Liver (tissue), 8 donors: ENCODE measurements at regions not wholly inside any gene's neighbourhood (a gene's known extent, or its start where the extent isn't known, plus 50 kb on each side); places are given as distances from the start of the nearest gene placed in this dataset.

Experiments used
- DNase-seq: peaks from one replicate; pipeline ENCODE4 v3.0.0-alpha.2; 2017; ENCODE audit warnings: low spot score
- H3K27ac ChIP-seq, 2 donors: one replicate each; pipeline ENCODE4 v1.7.0; 2013; ENCODE audit warnings: inconsistent platforms in 2 of 2, low read length in 2 of 2, control low read depth in 1 of 2, low read depth in 1 of 2, mild to moderate bottlenecking in 1 of 2
- H3K27me3 ChIP-seq, 4 donors: one replicate each; pipeline versions ENCODE4 v1.6.1 to v1.7.0; 2013; ENCODE audit warnings: low read length in 3 of 4, inconsistent platforms in 1 of 4, mild to moderate bottlenecking in 1 of 4, moderate library complexity in 1 of 4; ENCODE audit not compliant: control insufficient read depth in 4 of 4, insufficient read depth in 4 of 4
- H3K36me3 ChIP-seq, 4 donors: one replicate each; pipeline versions ENCODE4 v1.6.1 to v1.7.0; 2013; ENCODE audit warnings: low read length in 3 of 4, mild to moderate bottlenecking in 3 of 4, low read depth in 1 of 4, moderate library complexity in 1 of 4; ENCODE audit not compliant: control insufficient read depth in 4 of 4, insufficient read depth in 3 of 4
- H3K4me1 ChIP-seq, 4 donors: one replicate each; pipeline versions ENCODE4 v1.6.1 to v1.7.0; 2013; ENCODE audit warnings: low read length in 3 of 4, mild to moderate bottlenecking in 3 of 4, moderate library complexity in 1 of 4; ENCODE audit not compliant: control insufficient read depth in 4 of 4, insufficient read depth in 4 of 4
- H3K4me3 ChIP-seq, 3 donors: one replicate each; pipeline versions ENCODE4 v1.6.1 to v1.7.0; 2013; ENCODE audit warnings: low read length in 3 of 3, control low read depth in 1 of 3, low read depth in 1 of 3, mild to moderate bottlenecking in 1 of 3
- H3K9ac ChIP-seq, 2 donors: one replicate each; pipeline ENCODE4 v1.7.0; 2013; ENCODE audit warnings: low read length in 2 of 2, mild to moderate bottlenecking in 2 of 2, moderate library complexity in 2 of 2, control low read depth in 1 of 2, low read depth in 1 of 2
- H3K9me3 ChIP-seq, 4 donors: one replicate each; pipeline versions ENCODE4 v1.6.1 to v1.7.0; 2013; ENCODE audit warnings: low read length in 3 of 4; ENCODE audit not compliant: control insufficient read depth in 4 of 4
- ATF3 ChIP-seq: IDR thresholded peaks from 2 replicates; pipeline ENCODE4 v1.6.1; 2016; ENCODE audit warnings: antibody characterized with exemption
- CTCF ChIP-seq: fragments of 150-350 bp; IDR thresholded peaks from 2 replicates; pipeline ENCODE4 v1.5.1; 2017; ENCODE audit warnings: improper control_type of control experiment, low read depth, low read length; ENCODE audit not compliant: missing input control
- EGR1 ChIP-seq, 2 donors: IDR thresholded peaks; 2 replicates each; pipeline ENCODE4 v1.6.1; 2016 to 2018; ENCODE audit warnings: antibody characterized with exemption in 2 of 2, low read depth in 2 of 2
- FOXA1 ChIP-seq: IDR thresholded peaks from 2 replicates; pipeline ENCODE4 v1.6.1; 2016; ENCODE audit warnings: antibody characterized with exemption
- FOXA2 ChIP-seq: IDR thresholded peaks from 2 replicates; pipeline ENCODE4 v1.6.1; 2016; ENCODE audit warnings: antibody characterized with exemption
- GABPA ChIP-seq, 2 donors: IDR thresholded peaks in 1 of 2; conservative IDR thresholded peaks in 1 of 2; 2 replicates each; pipeline ENCODE4 v1.6.1; 2016; ENCODE audit warnings: antibody characterized with exemption in 2 of 2, mild to moderate bottlenecking in 1 of 2, moderate library complexity in 1 of 2
- HNF4A ChIP-seq, 2 donors: conservative IDR thresholded peaks; 2 replicates each; pipeline ENCODE4 v1.6.1; 2016; ENCODE audit warnings: antibody characterized with exemption in 2 of 2, mild to moderate bottlenecking in 2 of 2
- HNF4G ChIP-seq: IDR thresholded peaks from 2 replicates; pipeline ENCODE4 v1.6.1; 2016; ENCODE audit warnings: antibody characterized with exemption
- JUND ChIP-seq, 2 donors: IDR thresholded peaks; 2 replicates each; pipeline ENCODE4 v1.6.1; 2016; ENCODE audit warnings: antibody characterized with exemption in 2 of 2
- MAX ChIP-seq: IDR thresholded peaks from 2 replicates; pipeline ENCODE4 v1.6.1; 2016; ENCODE audit warnings: antibody characterized with exemption
- NR2F2 ChIP-seq: IDR thresholded peaks from 2 replicates; pipeline ENCODE4 v1.6.1; 2016; ENCODE audit warnings: antibody characterized with exemption
- RAD21 ChIP-seq, 2 donors: IDR thresholded peaks; 2 replicates each; pipeline ENCODE4 v1.6.1; 2016; ENCODE audit warnings: antibody characterized with exemption in 2 of 2, mild to moderate bottlenecking in 2 of 2
- REST ChIP-seq: IDR thresholded peaks from 2 replicates; pipeline ENCODE4 v1.6.1; 2016; ENCODE audit warnings: antibody characterized with exemption, mild to moderate bottlenecking
- RXRA ChIP-seq, 2 donors: IDR thresholded peaks; 2 replicates each; pipeline ENCODE4 v1.6.1; 2017 to 2018; ENCODE audit warnings: antibody characterized with exemption in 2 of 2, mild to moderate bottlenecking in 1 of 2
- SP1 ChIP-seq: IDR thresholded peaks from 2 replicates; pipeline ENCODE4 v1.6.1; 2018; ENCODE audit warnings: antibody characterized with exemption, mild to moderate bottlenecking
- YY1 ChIP-seq: IDR thresholded peaks from 2 replicates; pipeline ENCODE4 v1.6.1; 2016; ENCODE audit warnings: antibody characterized with exemption, mild to moderate bottlenecking
- ZBTB33 ChIP-seq: IDR thresholded peaks from 2 replicates; pipeline ENCODE4 v1.6.1; 2016; ENCODE audit warnings: antibody characterized with exemption
- WGBS: extraction: QIAGEN DNeasy Blood & Tissue Kit; methylation state at CpG from one replicate; pipeline ENCODE4 v1.1.7; 2013; 5-methylcytosine and 5-hydroxymethylcytosine counted together
- donor health status: healthy.
- donor health status: healthy.
- donor health status: healthy.
- donor health status: healthy.
- donor health status: healthy.

GRCh38 chr13:21297914-21298831 is 121.7 kb downstream of the MRPL57 start:
- peaks cover 0 to 24% (median 13%) of the 10 kb centered on the region in 4 donors for H3K4me1 ChIP-seq
- peaks cover 0 to under 1% (median under 1%) of the 10 kb centered on the region in 4 donors for H3K36me3 ChIP-seq
- no peaks in the 10 kb centered on the region for H3K9me3 ChIP-seq
- H3K27me3 ChIP-seq = no peaks in the 10 kb centered on the region
- WGBS = under 1% methylated on average over 74 of the region's 74 CpGs
- peak overlapping the region; percentile 2 to 31 for H3K27ac ChIP-seq
- peak overlapping the region; percentile 72 to 95 (median 84) for H3K4me3 ChIP-seq
- peak overlapping the region; percentile 52 to 62 for H3K9ac ChIP-seq
- TF ChIP-seq SP1 (peak; percentile 25), RAD21 (IDR thresholded peaks at IDR 0.05) (peak; percentile 73 to 84), YY1 (peak; percentile 16), NR2F2 (peak; percentile 13), FOXA2 (no peak), ZBTB33 (peak; percentile 87), RXRA (IDR thresholded peaks at IDR 0.05) (peak in 1 of 2 donors; percentile 21), FOXA1 (no peak), HNF4A (conservative IDR thresholded peaks at IDR 0.05) (no peak), CTCF (peak; percentile 82), GABPA (IDR thresholded peaks at IDR 0.05 in 1 of 2, conservative IDR thresholded peaks at IDR 0.05 in 1 of 2) (peak in 1 of 2 donors; percentile 61), MAX (no peak), EGR1 (IDR thresholded peaks at IDR 0.05; ENCODE audit: low read depth in 2 of 2) (peak; percentile 76 to 89)
- peak; percentile 86 for DNase-seq

- peaks cover 0 to 3% (median 1%) of the 10 kb centered on the region in 4 donors for H3K36me3 ChIP-seq
- no peaks in the 10 kb centered on the region for H3K27me3 ChIP-seq
- no peak overlapping the region for H3K9ac ChIP-seq
- H3K4me1 ChIP-seq = peaks cover 0 to 3% (median under 1%) of the 10 kb centered on the region in 4 donors
- H3K4me3 ChIP-seq = no peak overlapping the region
- DNase-seq = no peak
- H3K9me3 ChIP-seq = no peaks in the 10 kb centered on the region
- no peak overlapping the region for H3K27ac ChIP-seq
- WGBS = 96% methylated on average over 6 of the region's 6 CpGs
- TF ChIP-seq RXRA (IDR thresholded peaks at IDR 0.05) = no peak
- TF ChIP-seq SP1 = no peak
- no peak for TF ChIP-seq GABPA (IDR thresholded peaks at IDR 0.05 in 1 of 2, conservative IDR thresholded peaks at IDR 0.05 in 1 of 2)
- no peak for TF ChIP-seq HNF4A (conservative IDR thresholded peaks at IDR 0.05)
- no peak for TF ChIP-seq ATF3
- TF ChIP-seq YY1 = no peak
- TF ChIP-seq NR2F2 = no peak
- TF ChIP-seq FOXA2 = no peak
- TF ChIP-seq ZBTB33 = no peak
- no peak for TF ChIP-seq FOXA1
- TF ChIP-seq REST = no peak
- TF ChIP-seq EGR1 (IDR thresholded peaks at IDR 0.05; ENCODE audit: low read depth in 2 of 2) = no peak
- no peak for TF ChIP-seq HNF4G
- TF ChIP-seq CTCF = no peak
- TF ChIP-seq RAD21 (IDR thresholded peaks at IDR 0.05) = no peak
- TF ChIP-seq JUND (IDR thresholded peaks at IDR 0.05) = no peak
Measured at GRCh38 chr13:21304256-21304655, 127.8 kb downstream of the MRPL57 start.
